Peyer's patch (tissue), 4 donors: ENCODE measurements at regions not wholly inside any gene's neighbourhood (a gene's known extent, or its start where the extent isn't known, plus 50 kb on each side); places are given as distances from the start of the nearest gene placed in this dataset.

Experiments
- DNase-seq, 3 donors: peaks; one replicate each; pipeline ENCODE4 v3.0.0-alpha.2; 2017 to 2019
- H3K27ac ChIP-seq, 4 donors: fragments of 200-600 bp; sonication (generic); one replicate each; pipeline ENCODE4 v1.5.1; 2016 to 2019
- H3K27me3 ChIP-seq, 2 donors: fragments of 200-600 bp; sonication (generic); one replicate each; pipeline ENCODE4 v1.5.1; 2019
- H3K36me3 ChIP-seq, 3 donors: fragments of 200-600 bp; sonication (generic); one replicate each; pipeline ENCODE4 v1.5.1; 2016 to 2019
- H3K4me1 ChIP-seq, 4 donors: fragments of 200-600 bp; sonication (generic); one replicate each; pipeline ENCODE4 v1.5.1; 2016 to 2019
- H3K4me3 ChIP-seq, 4 donors: fragments of 200-600 bp; sonication (generic); 1 replicate in 3 of 4; 2 replicates in 1 of 4; pipeline ENCODE4 v1.5.1; 2016 to 2019; ENCODE audit warnings: mild to moderate bottlenecking in 1 of 4
- H3K9me3 ChIP-seq, 4 donors: fragments of 200-600 bp; sonication (generic); one replicate each; pipeline ENCODE4 v1.5.1; 2016 to 2019; ENCODE audit warnings: mild to moderate bottlenecking in 1 of 4
- POLR2A ChIP-seq, 2 donors: fragments of 450-650 bp; IDR thresholded peaks; one replicate each; pipeline ENCODE4 v1.5.1; 2017; ENCODE audit warnings: antibody characterized with exemption in 2 of 2, mild to moderate bottlenecking in 2 of 2, moderate library complexity in 2 of 2
- TF ChIP-seq, protein P1 (sequence below), 6 experiments: fragments of 450-650 bp in 4 of 6; fragments of 200-600 bp in 2 of 6; sonication (generic) in 1 of 6; IDR thresholded peaks; one replicate each; pipeline ENCODE4 v1.5.1; 2017 to 2019; ENCODE audit warnings: antibody characterized with exemption in 6 of 6, mild to moderate bottlenecking in 3 of 6, moderate library complexity in 1 of 6

- Histone ChIP-seq H3K27me3 (no peaks in the 10 kb centered on the region), H3K4me3 (no peak overlapping the region), H3K27ac (no peak overlapping the region), H3K9me3 (no peaks in the 10 kb centered on the region), H3K36me3 (no peaks in the 10 kb centered on the region), H3K4me1 (no peaks in the 10 kb centered on the region)
- TF ChIP-seq, protein P1, sequence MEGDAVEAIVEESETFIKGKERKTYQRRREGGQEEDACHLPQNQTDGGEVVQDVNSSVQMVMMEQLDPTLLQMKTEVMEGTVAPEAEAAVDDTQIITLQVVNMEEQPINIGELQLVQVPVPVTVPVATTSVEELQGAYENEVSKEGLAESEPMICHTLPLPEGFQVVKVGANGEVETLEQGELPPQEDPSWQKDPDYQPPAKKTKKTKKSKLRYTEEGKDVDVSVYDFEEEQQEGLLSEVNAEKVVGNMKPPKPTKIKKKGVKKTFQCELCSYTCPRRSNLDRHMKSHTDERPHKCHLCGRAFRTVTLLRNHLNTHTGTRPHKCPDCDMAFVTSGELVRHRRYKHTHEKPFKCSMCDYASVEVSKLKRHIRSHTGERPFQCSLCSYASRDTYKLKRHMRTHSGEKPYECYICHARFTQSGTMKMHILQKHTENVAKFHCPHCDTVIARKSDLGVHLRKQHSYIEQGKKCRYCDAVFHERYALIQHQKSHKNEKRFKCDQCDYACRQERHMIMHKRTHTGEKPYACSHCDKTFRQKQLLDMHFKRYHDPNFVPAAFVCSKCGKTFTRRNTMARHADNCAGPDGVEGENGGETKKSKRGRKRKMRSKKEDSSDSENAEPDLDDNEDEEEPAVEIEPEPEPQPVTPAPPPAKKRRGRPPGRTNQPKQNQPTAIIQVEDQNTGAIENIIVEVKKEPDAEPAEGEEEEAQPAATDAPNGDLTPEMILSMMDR (IDR thresholded peaks at IDR 0.05): no peak
- no peak for TF ChIP-seq POLR2A (IDR thresholded peaks at IDR 0.05)
- no peak for DNase-seq
Measured at GRCh38 chr14:97776890-97777558, 979.8 kb downstream of the VRK1 start.

- Histone ChIP-seq H3K9me3 (no peaks in the 10 kb centered on the region), H3K27ac (no peak overlapping the region), H3K27me3 (no peaks in the 10 kb centered on the region), H3K4me3 (no peak overlapping the region), H3K4me1 (no peaks in the 10 kb centered on the region), H3K36me3 (no peaks in the 10 kb centered on the region)
- DNase-seq: no peak
- no peak for TF ChIP-seq POLR2A (IDR thresholded peaks at IDR 0.05)
- TF ChIP-seq, protein P1 (IDR thresholded peaks at IDR 0.05): no peak
Measured at GRCh38 chr14:97777622-97778355, 980.6 kb downstream of the VRK1 start.

GRCh38 chr14:97779140-97779539, 982.0 kb downstream of the VRK1 start:
- no peaks in the 10 kb centered on the region for H3K4me1 ChIP-seq
- H3K27me3 ChIP-seq: no peaks in the 10 kb centered on the region
- no peaks in the 10 kb centered on the region for H3K36me3 ChIP-seq
- TF ChIP-seq POLR2A (IDR thresholded peaks at IDR 0.05): no peak
- TF ChIP-seq, protein P1 (IDR thresholded peaks at IDR 0.05): no peak
- H3K9me3 ChIP-seq: no peaks in the 10 kb centered on the region
- no peak overlapping the region for H3K27ac ChIP-seq
- no peak for DNase-seq
- H3K4me3 ChIP-seq: no peak overlapping the region

DNA sequence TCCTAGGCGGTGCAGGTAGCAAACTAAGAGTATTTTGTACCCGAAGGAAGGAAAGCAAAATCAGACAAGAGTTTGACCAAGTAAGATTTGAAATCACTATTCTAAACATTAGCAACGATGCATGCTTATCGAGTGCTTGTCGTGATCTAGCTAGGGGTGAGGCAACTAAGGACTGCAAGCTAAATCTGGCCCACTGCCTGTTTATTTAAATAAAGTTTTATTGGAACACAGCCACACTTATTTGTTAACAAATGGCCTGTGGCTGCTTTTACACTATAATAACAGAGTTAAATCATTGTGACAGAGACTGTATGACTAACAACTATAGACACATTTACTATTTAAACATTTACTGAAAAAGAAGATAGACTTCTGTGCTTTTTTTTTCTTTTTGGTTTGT, 983.6 kb downstream of the VRK1 start:
- Histone ChIP-seq H3K9me3 (no peaks in the 10 kb centered on the region), H3K4me3 (no peak overlapping the region), H3K36me3 (no peaks in the 10 kb centered on the region), H3K27me3 (no peaks in the 10 kb centered on the region), H3K27ac (no peak overlapping the region), H3K4me1 (no peaks in the 10 kb centered on the region)
- no peak for DNase-seq
- TF ChIP-seq POLR2A (IDR thresholded peaks at IDR 0.05): no peak
- TF ChIP-seq, protein P1 (IDR thresholded peaks at IDR 0.05): no peak

DNA sequence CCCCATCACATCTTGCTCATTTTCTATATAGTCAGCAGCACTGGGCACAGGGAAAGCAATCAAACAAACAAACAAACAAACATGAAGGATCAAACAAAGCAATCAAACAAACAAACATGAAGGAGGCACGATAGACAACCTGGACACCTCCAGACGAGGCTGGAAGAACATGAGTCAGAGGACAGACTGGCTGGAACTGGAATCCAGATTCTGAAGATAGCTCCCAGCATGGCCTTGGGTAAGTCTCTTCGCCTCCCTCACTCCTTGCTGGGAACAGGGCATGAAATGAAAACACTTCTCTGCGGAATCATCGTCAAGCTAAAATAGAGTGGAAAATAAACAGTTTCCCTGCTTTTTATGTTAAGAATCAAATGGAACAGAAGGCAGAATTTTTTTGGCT, 984.8 kb downstream of the VRK1 start:
- TF ChIP-seq, protein P1 (IDR thresholded peaks at IDR 0.05): no peak
- no peak for TF ChIP-seq POLR2A (IDR thresholded peaks at IDR 0.05)
- no peak for DNase-seq

More for the DNA sequence above, 984.8 kb downstream of the VRK1 start:
- H3K4me1 ChIP-seq: no peaks in the 10 kb centered on the region
- H3K36me3 ChIP-seq: no peaks in the 10 kb centered on the region
- H3K27ac ChIP-seq: no peak overlapping the region
- no peak overlapping the region for H3K4me3 ChIP-seq
- no peaks in the 10 kb centered on the region for H3K9me3 ChIP-seq
- H3K27me3 ChIP-seq: no peaks in the 10 kb centered on the region
